CD1c-positive myeloid dendritic cell (primary cell): ENCODE measurements at regions not wholly inside any gene's neighbourhood (a gene's known extent, or its start where the extent isn't known, plus 50 kb on each side); places are given as distances from the start of the nearest gene placed in this dataset.
A peak's percentile ranks its signal among the peaks of the same experiment; 100 is the strongest.
"Not testable (repeated sequence)": the region's sequence is repeated elsewhere in the genome, so short reads cannot be mapped to it uniquely, and the experiment has no call there.

Experiments used
- DNase-seq: peaks from one replicate; pipeline ENCODE4 v3.0.0-alpha.2; 2016; ENCODE audit errors: extremely low spot score

- DNase-seq = no peak
Observed at GRCh38 chr2:184419744-184420143, 178.6 kb upstream of the ZNF804A start.

GRCh38 chr2:184421456-184421855 is 176.9 kb upstream of the ZNF804A start:
- DNase-seq = not testable (repeated sequence)

GRCh38 chr2:184425083-184425482 is 173.2 kb upstream of the ZNF804A start:
- DNase-seq = no peak

DNA sequence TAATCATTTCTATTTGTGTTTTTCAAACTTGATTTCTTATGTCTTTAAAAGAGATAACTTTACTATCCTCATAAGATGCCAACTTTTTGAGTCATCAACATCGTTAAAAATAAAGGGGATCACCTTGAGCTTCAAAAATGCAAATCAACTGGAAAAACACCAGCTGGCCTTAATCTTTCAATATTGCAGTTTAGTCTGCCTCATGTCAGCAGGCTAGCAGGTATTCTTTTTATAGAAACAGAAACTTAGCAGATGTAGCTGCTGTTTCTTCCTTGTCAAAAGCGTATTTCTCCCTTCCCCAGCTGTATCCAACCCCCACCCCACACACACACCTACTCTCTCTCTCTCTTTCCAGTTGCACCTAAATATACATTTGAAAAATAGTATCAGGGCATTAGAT is 154.1 kb upstream of the ZNF804A start:
- DNase-seq = no peak

DNA sequence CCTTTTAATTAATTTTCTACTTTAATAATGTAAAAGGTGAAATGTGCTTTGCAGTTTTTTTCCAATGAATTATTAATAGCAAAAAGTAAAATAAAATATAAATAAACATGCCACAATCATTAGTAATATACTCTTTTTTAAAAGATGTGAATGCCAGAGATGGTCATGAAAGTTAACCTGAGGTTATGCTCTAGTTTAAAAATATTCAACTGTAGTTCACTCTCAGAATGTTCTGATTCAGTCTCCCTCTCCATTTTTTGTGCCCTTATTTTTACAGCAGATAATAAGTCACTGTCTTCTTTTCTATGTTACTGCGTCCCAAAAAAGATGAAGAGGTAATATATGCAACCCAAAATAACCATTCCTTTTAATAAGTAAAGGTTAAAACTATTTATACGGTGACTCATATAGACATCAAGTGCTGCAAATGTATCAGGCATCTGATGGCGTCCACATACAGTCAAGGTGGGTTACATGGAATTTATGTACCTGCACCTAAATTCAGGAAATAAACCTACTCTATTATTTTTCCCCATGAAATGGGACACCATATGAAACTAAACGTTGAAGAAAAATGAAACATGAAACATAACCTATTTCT is 153.6 kb upstream of the ZNF804A start:
- no peak for DNase-seq

DNA sequence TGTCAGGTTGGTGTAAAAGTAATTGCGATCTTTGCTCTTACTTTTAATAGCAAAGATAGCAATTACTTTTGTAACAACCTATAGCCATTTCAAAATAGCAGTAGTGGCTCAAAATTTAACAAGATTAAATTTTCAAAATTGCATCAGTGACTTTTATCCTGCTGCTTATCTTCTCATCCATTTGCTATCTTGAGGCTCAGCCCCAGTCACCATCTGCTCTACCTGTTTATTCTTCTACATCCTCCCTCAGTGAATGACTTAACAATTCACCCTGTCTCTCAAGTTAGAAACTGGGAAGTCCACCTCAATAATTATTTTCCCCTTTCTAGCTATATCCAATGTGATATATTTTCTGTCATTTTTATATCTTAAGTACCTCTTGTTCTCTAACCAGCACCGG is 148.6 kb upstream of the ZNF804A start:
- DNase-seq = no peak

GRCh38 chr2:184452907-184453306 is 145.4 kb upstream of the ZNF804A start:
- DNase-seq = peak; percentile 39

DNA sequence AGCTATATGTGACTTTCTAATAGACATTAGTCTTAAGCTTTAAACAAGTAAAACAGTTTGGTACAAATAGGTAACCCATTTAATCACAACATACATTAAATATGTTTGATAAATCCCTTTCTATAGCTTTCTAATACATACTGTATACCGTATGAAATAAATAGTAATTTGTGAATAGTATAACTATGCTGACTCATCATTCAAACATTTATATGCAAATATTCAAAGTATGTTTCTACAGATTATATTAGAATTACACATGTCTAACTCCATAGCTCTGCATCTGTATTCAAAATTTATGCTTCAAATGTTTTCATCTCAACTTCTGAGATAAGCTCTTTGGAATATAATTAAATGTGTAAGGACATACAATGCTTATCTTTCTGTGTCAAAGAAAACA is 142.7 kb upstream of the ZNF804A start:
- no peak for DNase-seq

DNA sequence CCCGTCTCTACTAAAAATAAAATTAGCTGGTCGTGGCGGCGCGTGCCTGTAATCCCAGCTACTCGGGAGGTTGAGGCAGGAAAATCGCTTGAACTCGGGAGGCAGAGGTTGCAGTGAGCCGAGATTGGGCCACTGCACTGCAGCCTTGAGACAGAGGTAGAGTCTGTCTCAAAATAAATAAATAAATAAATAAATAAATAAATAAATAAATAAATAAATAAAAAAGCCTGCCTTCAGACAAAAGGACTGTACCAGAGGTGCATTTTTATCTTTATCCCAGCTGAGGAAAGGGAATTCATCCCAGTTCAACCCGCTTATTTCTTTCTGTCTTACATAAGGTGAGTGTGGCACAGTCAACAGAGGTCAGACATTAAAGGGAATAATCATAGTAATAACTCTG is 141.6 kb upstream of the ZNF804A start:
- DNase-seq = not testable (repeated sequence)

- no peak for DNase-seq
Observed at GRCh38 chr2:184463102-184463865, 135.0 kb upstream of the ZNF804A start.

GRCh38 chr2:184463866-184464248 is 134.5 kb upstream of the ZNF804A start:
- DNase-seq = no peak

GRCh38 chr2:184468826-184469225 is 129.5 kb upstream of the ZNF804A start:
- DNase-seq = no peak

DNA sequence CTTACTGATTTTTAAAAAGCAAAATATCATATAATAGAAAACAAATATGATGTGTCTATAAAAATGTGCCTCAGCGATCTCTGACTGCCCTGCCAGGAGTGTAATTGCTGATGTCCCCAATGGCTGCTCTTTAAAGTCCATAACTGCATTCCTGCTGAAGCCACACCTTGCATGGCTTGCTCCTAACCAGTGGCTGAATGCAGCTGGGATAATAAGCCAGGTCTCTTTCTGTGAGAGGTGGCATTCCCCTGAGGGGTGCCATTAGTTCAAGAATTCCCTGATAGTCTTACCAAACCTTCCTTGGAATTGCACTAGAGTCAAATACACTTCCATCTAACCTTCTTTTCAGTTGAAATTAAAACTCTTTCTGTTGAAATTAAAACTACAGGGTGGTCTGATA is 125.8 kb upstream of the ZNF804A start:
- no peak for DNase-seq

DNA sequence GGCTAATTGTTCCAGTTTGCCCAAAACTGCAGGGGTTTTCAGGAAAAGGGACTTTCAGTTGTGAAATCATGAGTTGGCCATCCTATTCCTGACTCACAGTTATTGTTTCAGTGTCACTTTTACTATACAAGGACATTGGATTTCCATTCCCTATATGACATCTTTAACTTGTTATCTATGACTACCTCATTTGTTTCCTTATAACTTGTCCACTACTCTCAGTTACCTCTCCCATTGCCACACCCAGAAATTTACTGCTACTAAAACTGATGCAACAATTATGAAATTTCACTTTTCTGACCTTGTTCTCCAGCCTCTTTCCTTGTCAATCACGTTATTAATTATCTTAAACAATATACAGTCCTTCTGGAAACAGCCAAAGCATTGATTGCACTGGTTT is 116.5 kb upstream of the ZNF804A start:
- no peak for DNase-seq

- DNase-seq = no peak
Observed at GRCh38 chr2:184498936-184499335, 99.4 kb upstream of the ZNF804A start.

GRCh38 chr2:184504252-184504651 is 94.1 kb upstream of the ZNF804A start:
- no peak for DNase-seq

DNA sequence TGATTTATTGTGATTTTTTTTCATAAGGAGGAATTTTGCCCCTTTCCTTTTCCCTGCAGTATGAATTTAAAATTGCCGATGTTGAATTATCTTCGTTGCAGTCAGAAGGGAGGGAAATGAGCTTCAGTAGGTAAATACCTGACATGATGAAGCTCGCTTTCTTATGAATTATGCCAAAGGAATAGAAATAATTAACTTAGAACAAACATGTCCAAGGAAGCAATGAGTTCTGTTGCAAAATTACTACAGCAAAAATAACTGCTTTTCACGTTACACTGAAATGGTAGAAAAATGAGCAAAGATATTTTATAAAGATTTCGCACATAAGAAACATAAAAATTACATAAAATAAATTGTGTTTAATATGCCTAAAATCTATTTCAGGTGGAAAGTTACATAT is 91.1 kb upstream of the ZNF804A start:
- no peak for DNase-seq

- no peak for DNase-seq
Observed at GRCh38 chr2:184517402-184517801, 80.9 kb upstream of the ZNF804A start.

DNA sequence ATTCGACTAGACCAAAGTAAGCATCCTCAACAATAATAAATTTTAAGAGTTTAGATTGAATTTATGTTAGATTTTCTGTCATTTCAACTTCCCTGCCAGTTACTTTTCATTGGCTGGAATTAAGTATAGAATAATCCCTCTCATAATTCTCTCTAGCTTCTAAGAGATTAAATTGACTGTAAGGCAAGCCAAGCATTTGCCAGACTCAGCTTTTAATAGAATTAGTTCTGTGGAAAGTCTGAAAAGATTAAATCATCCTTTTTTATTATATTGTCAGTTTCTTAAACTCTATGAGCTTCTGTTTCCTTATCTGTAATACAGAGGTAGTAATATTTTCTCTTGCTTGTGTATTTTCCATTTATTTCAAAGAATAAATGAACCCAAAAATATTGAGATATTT is 77.9 kb upstream of the ZNF804A start:
- no peak for DNase-seq

- no peak for DNase-seq
Observed at GRCh38 chr2:184523732-184524131, 74.6 kb upstream of the ZNF804A start.

GRCh38 chr2:184524551-184525382 is 73.6 kb upstream of the ZNF804A start:
- DNase-seq = no peak

DNA sequence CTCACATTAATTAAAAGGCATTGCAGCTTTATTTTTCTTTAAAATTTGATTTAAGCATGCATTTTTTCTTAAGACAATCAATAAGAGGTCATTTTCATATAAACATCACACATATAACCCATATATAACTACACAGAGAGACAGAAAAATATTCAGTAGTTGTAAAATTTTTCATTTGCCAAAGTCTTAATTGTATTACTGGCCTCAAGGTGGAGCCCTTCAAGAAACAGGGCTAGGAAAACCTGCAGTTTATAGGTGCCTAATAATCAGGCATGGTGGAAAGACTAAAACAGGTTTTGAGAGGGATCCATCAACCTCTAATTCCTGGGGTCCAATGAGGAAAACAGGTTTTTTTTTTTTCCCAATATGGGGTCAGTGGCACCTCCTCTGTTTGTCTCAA is 71.3 kb upstream of the ZNF804A start:
- no peak for DNase-seq

DNA sequence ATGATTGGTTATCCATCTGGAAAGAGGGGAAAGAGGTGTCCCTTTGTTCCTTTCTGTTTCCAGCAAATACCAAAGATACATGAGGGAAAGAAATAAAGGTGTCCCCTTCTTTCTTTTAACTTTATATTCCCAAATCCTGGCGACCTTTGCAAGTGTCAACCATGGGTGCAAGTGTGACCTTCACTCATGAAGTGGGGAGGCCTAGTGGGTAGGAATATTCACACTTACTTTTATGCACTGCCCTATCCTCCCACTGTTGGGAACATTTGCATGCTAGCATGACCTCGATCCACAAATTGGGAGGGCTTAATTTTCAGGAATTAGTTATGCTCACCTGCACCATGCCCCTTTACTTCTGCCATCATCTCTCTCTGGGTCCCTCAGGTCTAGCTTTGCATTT is 70.2 kb upstream of the ZNF804A start:
- no peak for DNase-seq
